GM12891 (cell line): ENCODE measurements at regions not wholly inside any gene's neighbourhood (a gene's known extent, or its start where the extent isn't known, plus 50 kb on each side); places are given as distances from the start of the nearest gene placed in this dataset.

ENCODE experiments used
- DNase-seq: peaks from one replicate; pipeline ENCODE4 v3.0.0; 2011; ENCODE audit warnings: low spot score; ENCODE audit not compliant: insufficient read length
- FAIRE-seq: peaks from 2 replicates; lab custom pipeline; 2011; peaks lifted over from hg19 to GRCh38; lab: Jason Lieb, UNC
- PAX5 ChIP-seq: IDR thresholded peaks from 2 replicates; pipeline ENCODE4 v1.6.1; 2011; ENCODE audit warnings: low read length, moderate library complexity, mild to moderate bottlenecking; ENCODE audit not compliant: insufficient read depth, severe bottlenecking
- POLR2A ChIP-seq: IDR thresholded peaks from 2 replicates; pipeline ENCODE4 v1.6.1; 2011; ENCODE audit warnings: low read depth, low read length, control low read depth
- POLR2AphosphoS5 ChIP-seq: IDR thresholded peaks from 2 replicates; pipeline ENCODE4 v1.6.1; 2011; ENCODE audit warnings: low read depth, low read length, control low read depth
- POU2F2 ChIP-seq: IDR thresholded peaks from 2 replicates; pipeline ENCODE4 v1.6.1; 2011; ENCODE audit warnings: low read depth, mild to moderate bottlenecking, control low read depth, low read length, moderate library complexity
- SPI1 ChIP-seq: IDR thresholded peaks from 2 replicates; pipeline ENCODE4 v1.6.1; 2011; ENCODE audit warnings: low read depth, low read length, control low read depth
- TAF1 ChIP-seq: IDR thresholded peaks from 2 replicates; pipeline ENCODE4 v1.6.1; 2011; ENCODE audit warnings: low read depth, low read length, control low read depth

GRCh38 chr5:54370982-54371381 lies 60.6 kb upstream of the ARL15 start:
- FAIRE-seq: no peak
- DNase-seq: no peak
- TF ChIP-seq POLR2AphosphoS5 (no peak), SPI1 (no peak), TAF1 (no peak), PAX5 (no peak), POU2F2 (no peak), POLR2A (no peak)

DNA sequence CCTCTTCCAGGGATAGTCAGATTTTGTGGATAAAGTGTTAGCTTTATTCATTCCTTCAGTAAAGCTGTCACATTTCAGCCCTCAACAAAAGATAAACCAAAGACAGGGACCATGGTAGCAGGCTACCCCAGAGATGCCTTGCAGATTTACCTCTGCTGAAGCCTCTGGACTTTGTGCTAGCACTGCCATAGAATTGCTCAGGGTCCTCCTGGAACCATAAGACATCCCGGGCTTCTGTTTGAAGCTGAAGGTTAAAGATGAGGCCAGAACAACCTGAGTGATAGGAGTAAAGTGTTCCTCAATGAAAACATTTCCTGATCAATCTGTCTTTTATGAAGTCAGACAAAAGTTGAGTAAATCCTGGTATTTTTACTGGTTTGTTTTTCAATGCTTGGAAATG lies 57.5 kb upstream of the ARL15 start:
- FAIRE-seq: no peak
- no peak for TF ChIP-seq SPI1
- no peak for TF ChIP-seq POLR2AphosphoS5
- no peak for TF ChIP-seq PAX5
- no peak for TF ChIP-seq POU2F2
- TF ChIP-seq TAF1: no peak
- TF ChIP-seq POLR2A: no peak
- no peak for DNase-seq

DNA sequence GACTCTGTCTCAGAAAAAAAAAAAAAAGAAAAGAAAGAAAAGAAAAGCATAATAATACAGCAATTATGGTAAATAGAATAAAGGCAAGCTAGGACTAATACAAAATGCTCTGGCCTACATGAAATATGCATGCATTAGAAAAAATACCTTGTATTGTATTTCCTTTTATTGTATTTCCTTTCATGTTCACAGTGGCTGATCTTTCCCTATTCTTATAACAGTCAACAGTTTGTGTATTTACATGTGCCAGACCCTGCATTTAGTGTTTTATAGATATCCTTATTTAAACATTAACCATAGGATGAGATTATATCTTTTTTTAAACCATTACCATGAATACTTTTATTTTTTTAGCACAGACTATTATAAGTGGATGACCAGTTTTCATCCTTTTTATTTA lies 56.3 kb upstream of the ARL15 start:
- FAIRE-seq (no peak), DNase-seq (no peak)
- TF ChIP-seq SPI1 (no peak), TAF1 (no peak), POLR2A (no peak), PAX5 (no peak), POU2F2 (no peak), POLR2AphosphoS5 (no peak)

- DNase-seq: no peak
- FAIRE-seq: no peak
- TF ChIP-seq POU2F2 (no peak), PAX5 (no peak), SPI1 (no peak), TAF1 (no peak), POLR2A (no peak), POLR2AphosphoS5 (no peak)
Observed at GRCh38 chr5:54363669-54364068, 53.3 kb upstream of the ARL15 start.

DNA sequence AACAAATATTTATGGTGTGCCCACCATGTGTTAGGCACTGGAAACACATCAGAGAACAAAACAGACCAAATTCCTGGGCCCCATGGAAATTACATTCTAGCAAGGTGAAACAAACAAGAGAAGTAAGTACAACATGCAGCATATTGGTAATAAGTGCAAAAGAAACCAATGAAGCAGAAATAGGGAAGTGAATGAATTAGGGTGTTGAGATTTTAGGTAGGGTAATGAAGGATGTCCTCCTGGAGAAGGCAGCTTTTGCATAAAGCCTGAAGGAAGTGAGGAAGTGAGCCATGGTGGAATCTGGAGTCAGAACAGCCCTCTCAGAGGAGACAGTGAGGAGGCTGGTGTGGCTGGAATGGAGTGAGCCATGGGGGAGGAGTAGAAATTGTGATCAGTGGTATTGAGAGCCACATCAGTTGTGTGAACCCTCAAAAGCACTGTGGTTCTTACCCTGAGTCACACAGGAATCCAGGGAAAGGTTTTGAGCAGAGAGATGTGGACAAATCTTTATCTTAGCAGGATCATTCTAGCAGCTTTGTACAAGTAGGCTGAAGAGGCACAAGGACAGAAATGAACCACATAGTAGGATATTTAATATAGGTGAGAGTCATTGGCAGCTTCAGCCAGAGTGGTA lies 52.7 kb upstream of the ARL15 start:
- TF ChIP-seq POU2F2 (no peak), SPI1 (peak; percentile 55), POLR2AphosphoS5 (no peak)
- no peak for DNase-seq
- FAIRE-seq: no peak

DNA sequence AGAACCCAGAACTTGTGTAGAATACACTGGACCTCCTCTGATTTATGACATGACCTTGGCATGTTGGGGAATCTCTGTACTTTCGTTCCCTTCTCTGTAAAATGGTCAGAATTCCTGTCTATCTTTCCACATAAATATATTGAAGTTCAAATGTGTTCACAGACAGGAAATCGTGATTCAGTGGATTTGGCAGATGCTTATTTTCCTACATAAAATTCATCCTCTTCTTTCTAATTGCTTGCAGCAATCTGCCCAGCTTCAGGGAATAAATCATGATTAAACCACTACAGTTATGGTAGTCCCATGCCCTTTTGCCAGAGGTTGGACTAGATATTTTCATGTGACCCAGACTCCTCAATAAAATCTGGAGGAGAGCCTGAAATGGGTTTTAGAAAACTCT lies 52.1 kb upstream of the ARL15 start:
- TF ChIP-seq POLR2A (no peak), PAX5 (no peak), TAF1 (no peak), SPI1 (no peak), POLR2AphosphoS5 (no peak), POU2F2 (no peak)
- FAIRE-seq (no peak), DNase-seq (no peak)

- TF ChIP-seq TAF1: no peak
- no peak for TF ChIP-seq SPI1
- TF ChIP-seq POLR2A: no peak
- TF ChIP-seq POU2F2: no peak
- no peak for TF ChIP-seq PAX5
- FAIRE-seq: no peak
- DNase-seq: no peak
Observed at GRCh38 chr5:54361691-54362411, 51.5 kb upstream of the ARL15 start.

DNA sequence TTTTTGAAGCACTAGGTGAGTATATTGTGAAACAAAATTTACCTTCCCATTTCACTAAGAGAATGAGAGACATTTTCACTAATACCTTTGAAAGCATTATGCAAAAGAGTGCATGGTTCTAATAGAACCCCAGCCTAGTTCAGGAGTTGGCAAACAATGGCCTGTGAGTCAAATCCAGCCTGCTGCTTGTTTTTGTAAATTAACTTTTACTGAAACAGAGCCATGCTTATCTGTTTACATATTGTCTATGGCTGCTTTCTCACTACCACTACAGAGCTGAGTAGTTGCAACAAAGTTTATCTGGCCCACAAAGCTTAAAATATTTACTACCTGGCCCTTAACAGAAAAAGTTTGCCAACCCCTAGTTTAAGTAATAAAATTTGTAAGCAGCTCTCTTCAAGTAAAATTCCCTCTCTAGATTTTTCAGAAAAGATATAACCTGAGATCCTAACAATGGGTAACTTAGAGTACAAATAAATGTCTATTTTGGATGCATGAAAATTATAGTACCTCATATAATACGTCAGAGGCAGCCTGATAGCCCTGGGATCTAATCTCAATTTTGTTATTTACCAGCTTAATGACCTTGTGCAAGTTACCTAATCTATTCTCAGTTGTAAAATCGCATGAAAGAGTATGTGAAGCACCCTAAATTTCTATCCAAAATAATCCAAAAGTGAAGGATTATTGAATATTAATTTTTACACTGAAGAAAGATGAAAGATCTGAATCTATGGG lies 50.7 kb upstream of the ARL15 start:
- TF ChIP-seq POU2F2 (no peak), TAF1 (no peak), PAX5 (no peak), POLR2A (no peak), POLR2AphosphoS5 (no peak), SPI1 (no peak)
- DNase-seq (no peak), FAIRE-seq (no peak)
